RWPE2 (cell line): ENCODE measurements at regions not wholly inside any gene's neighbourhood (a gene's known extent, or its start where the extent isn't known, plus 50 kb on each side); places are given as distances from the start of the nearest gene placed in this dataset.
A peak's percentile ranks its signal among the peaks of the same experiment; 100 is the strongest.

Experiments used
- ATAC-seq: fragments of 200-7000 bp; cut with Tn5 transposase; 3 replicates; pipeline ENCODE4 v1.9.1; 2021; ENCODE audit warnings: low read depth
- DNase-seq: peaks from one replicate; pipeline ENCODE4 v3.0.0-alpha.2; 2020; ENCODE audit warnings: low spot score
- H3K27ac ChIP-seq: fragments of 450-650 bp; 2 replicates; pipeline ENCODE4 v1.5.1; 2017; ENCODE audit warnings: mild to moderate bottlenecking; ENCODE audit not compliant: poor library complexity, severe bottlenecking
- H3K27me3 ChIP-seq: fragments of 250-450 bp; sonication (Bioruptor Pico); 2 replicates; pipeline ENCODE4 v1.5.1; 2021; ENCODE audit warnings: mild to moderate bottlenecking, moderate library complexity; ENCODE audit not compliant: insufficient read depth, poor library complexity, severe bottlenecking
- H3K36me3 ChIP-seq: fragments of 250-450 bp; sonication (Bioruptor Pico); 2 replicates; pipeline ENCODE4 v1.5.1; 2020; ENCODE audit warnings: low read depth, mild to moderate bottlenecking, moderate library complexity
- H3K4me1 ChIP-seq: fragments of 250-450 bp; sonication (Bioruptor Pico); 2 replicates; pipeline ENCODE4 v1.5.1; 2021; ENCODE audit warnings: mild to moderate bottlenecking, moderate library complexity; ENCODE audit not compliant: insufficient read depth, poor library complexity, severe bottlenecking
- H3K4me3 ChIP-seq: fragments of 250-450 bp; sonication (Bioruptor Pico); 2 replicates; pipeline ENCODE4 v1.5.1; 2021; ENCODE audit warnings: mild to moderate bottlenecking, moderate library complexity; ENCODE audit not compliant: severe bottlenecking
- H3K9me3 ChIP-seq: fragments of 250-450 bp; sonication (Bioruptor Pico); 2 replicates; pipeline ENCODE4 v1.5.1; 2021; ENCODE audit warnings: mild to moderate bottlenecking, moderate library complexity; ENCODE audit not compliant: severe bottlenecking
- CTCF ChIP-seq: fragments of 450-650 bp; IDR thresholded peaks from one replicate; pipeline ENCODE4 v1.5.1; 2017; ENCODE audit warnings: mild to moderate bottlenecking, moderate library complexity; ENCODE audit not compliant: poor library complexity, severe bottlenecking

GRCh38 chr2:133843551-133843950 lies 275.3 kb upstream of the NCKAP5 start:
- no peak for TF ChIP-seq CTCF
- Histone ChIP-seq H3K9me3 (no peaks in the 10 kb centered on the region), H3K27me3 (no peaks in the 10 kb centered on the region), H3K36me3 (no peaks in the 10 kb centered on the region), H3K27ac (peak overlapping the region; percentile 80), H3K4me1 (peaks cover 17% of the 10 kb centered on the region), H3K4me3 (no peak overlapping the region)
- DNase-seq (no peak), ATAC-seq (peak; percentile 35; the same call in 1 of the 3 replicates)

DNA sequence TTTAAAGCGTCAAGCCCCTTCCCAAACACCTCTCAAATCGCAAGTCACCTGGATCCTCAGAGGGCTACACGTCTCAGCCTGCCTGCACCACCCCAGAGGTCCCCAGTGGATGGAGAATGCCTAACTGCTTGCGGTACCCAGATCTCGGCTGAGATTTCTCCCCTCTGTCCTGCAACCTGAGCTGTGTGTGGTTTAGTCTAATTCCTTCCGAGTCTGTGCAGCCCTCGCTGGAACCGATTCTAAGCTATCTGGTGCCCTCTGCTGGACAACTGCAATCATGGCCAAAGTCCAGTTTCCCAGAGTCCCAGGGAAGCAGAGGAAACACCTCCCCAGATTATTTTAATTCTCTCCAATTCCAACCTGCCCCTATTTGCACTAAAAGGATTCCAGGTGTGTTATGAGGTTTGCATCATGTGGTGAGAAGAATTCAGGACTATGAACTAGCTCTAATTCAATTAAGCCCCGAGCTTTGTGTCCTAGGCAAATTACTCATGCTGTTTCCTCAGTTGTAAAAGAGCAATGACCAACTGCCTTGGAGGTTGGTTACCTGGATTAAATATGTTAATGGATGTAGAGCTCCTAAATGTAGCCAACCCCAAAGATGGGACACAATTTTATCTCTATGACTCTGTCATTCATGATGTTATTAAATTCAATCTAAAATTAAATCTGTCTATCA lies 276.1 kb upstream of the NCKAP5 start:
- Histone ChIP-seq H3K36me3 (no peaks in the 10 kb centered on the region), H3K4me1 (peaks cover 17% of the 10 kb centered on the region), H3K9me3 (no peaks in the 10 kb centered on the region), H3K27me3 (no peaks in the 10 kb centered on the region), H3K4me3 (no peak overlapping the region), H3K27ac (peak overlapping the region; percentile 80)
- no peak for DNase-seq
- peak; percentile 88 for TF ChIP-seq CTCF
- ATAC-seq = peak; percentile 74

DNA sequence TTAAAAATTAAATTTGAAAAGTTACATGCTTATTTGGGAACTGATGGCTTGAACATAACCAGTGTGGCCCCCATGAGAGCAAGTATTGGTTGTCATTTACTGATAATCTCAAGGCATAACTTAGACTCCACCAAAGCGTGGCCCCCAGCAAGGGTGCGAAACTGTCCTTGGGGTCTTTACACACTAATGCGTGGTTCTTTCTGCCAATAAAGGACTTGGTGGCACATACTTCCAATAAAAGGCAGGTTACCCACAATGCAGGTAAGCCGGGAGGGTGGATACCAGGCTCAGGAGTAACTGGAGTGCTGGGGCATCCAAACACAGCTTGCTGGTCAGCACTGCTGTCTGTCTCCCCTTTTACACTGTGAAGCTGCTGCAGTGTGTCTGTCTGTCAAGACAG lies 278.2 kb upstream of the NCKAP5 start:
- no peak for ATAC-seq
- no peak for TF ChIP-seq CTCF
- no peaks in the 10 kb centered on the region for H3K27me3 ChIP-seq

GRCh38 chr2:133847591-133847990 lies 279.3 kb upstream of the NCKAP5 start:
- Histone ChIP-seq H3K36me3 (no peaks in the 10 kb centered on the region), H3K4me3 (no peak overlapping the region), H3K27ac (no peak overlapping the region), H3K27me3 (no peaks in the 10 kb centered on the region), H3K9me3 (no peaks in the 10 kb centered on the region), H3K4me1 (peaks cover 5% of the 10 kb centered on the region)
- DNase-seq = no peak
- no peak for TF ChIP-seq CTCF
- no peak for ATAC-seq

More for the DNA sequence above, 278.2 kb upstream of the NCKAP5 start:
- Histone ChIP-seq H3K9me3 (no peaks in the 10 kb centered on the region), H3K27ac (no peak overlapping the region), H3K4me1 (peaks cover 15% of the 10 kb centered on the region), H3K36me3 (no peaks in the 10 kb centered on the region), H3K4me3 (no peak overlapping the region)
- DNase-seq = no peak

DNA sequence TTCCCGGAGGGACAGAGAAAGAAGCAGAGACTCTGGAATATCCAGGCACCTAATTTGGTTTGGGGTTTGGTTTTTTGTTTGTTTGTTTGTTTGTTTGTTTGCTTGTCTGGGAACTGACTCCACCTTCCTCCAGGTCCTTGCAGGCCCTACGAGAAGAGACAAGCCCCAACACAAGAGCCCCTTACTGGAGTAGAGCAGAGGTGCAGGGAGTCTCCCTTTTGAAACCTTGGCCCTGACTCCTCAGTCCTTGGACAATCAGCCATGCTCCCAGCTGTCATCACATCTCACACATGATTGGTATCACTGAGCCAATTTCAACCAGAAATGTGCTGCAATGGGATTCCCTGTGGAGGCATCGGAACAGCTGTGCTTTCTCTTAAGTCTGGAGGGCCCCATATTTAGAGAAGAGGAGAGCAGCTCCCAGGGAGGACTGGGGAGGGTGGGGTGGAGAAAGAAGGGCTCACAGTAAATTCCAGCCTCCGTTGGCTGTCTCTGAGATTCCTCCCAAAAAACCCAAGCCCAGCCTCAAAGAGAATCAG lies 279.9 kb upstream of the NCKAP5 start:
- no peak for ATAC-seq
- Histone ChIP-seq H3K27me3 (no peaks in the 10 kb centered on the region), H3K4me1 (peaks cover 5% of the 10 kb centered on the region), H3K36me3 (no peaks in the 10 kb centered on the region), H3K9me3 (no peaks in the 10 kb centered on the region), H3K27ac (no peak overlapping the region), H3K4me3 (no peak overlapping the region)
- DNase-seq = no peak
- TF ChIP-seq CTCF = no peak
